Hepatocyte (in vitro differentiated cells): ENCODE measurements at regions not wholly inside any gene's neighbourhood (a gene's known extent, or its start where the extent isn't known, plus 50 kb on each side); places are given as distances from the start of the nearest gene placed in this dataset.
"Not testable (repeated sequence)": the region's sequence is repeated elsewhere in the genome, so short reads cannot be mapped to it uniquely, and the experiment has no call there.

ENCODE experiments used
- DNase-seq: peaks from one replicate; pipeline ENCODE4 v3.0.0-alpha.2; 2016; ENCODE audit warnings: low spot score
- H2AFZ ChIP-seq: fragments of 200-600 bp; sonication (generic); 2 replicates; pipeline ENCODE4 v1.6.0; 2016; ENCODE audit warnings: antibody characterized with exemption, mild to moderate bottlenecking
- H3K27ac ChIP-seq: fragments of 200-600 bp; sonication (generic); 2 replicates; pipeline ENCODE4 v1.5.1; 2016; ENCODE audit warnings: mild to moderate bottlenecking
- H3K27me3 ChIP-seq: fragments of 200-600 bp; sonication (generic); 2 replicates; pipeline ENCODE4 v1.6.1; 2016
- H3K36me3 ChIP-seq: fragments of 200-600 bp; sonication (generic); replicated peaks from 2 replicates; pipeline ENCODE4 v1.5.1; 2016; ENCODE audit warnings: low read depth; ENCODE audit not compliant: insufficient read depth
- H3K4me1 ChIP-seq: fragments of 200-600 bp; sonication (generic); 2 replicates; pipeline ENCODE4 v1.5.1; 2016; ENCODE audit warnings: mild to moderate bottlenecking, moderate library complexity; ENCODE audit not compliant: insufficient read depth
- H3K4me2 ChIP-seq: fragments of 200-600 bp; sonication (generic); 2 replicates; pipeline ENCODE4 v1.6.0; 2016
- H3K4me3 ChIP-seq: fragments of 200-600 bp; sonication (generic); 2 replicates; pipeline ENCODE4 v1.5.1; 2016; ENCODE audit warnings: mild to moderate bottlenecking
- H3K79me2 ChIP-seq: fragments of 200-600 bp; sonication (generic); 2 replicates; pipeline ENCODE4 v1.6.0; 2017; ENCODE audit warnings: mild to moderate bottlenecking
- H3K9me2 ChIP-seq: fragments of 200-600 bp; sonication (generic); replicated peaks from 2 replicates; pipeline ENCODE4 v1.6.0; 2017; ENCODE audit warnings: mild to moderate bottlenecking; ENCODE audit not compliant: insufficient read depth
- H3K9me3 ChIP-seq: fragments of 200-600 bp; sonication (generic); 2 replicates; pipeline ENCODE4 v1.5.1; 2016; ENCODE audit warnings: low read depth, mild to moderate bottlenecking
- H4K20me1 ChIP-seq: fragments of 200-600 bp; sonication (generic); 2 replicates; pipeline ENCODE4 v1.6.0; 2016; ENCODE audit warnings: mild to moderate bottlenecking; ENCODE audit not compliant: insufficient read depth, poor library complexity, severe bottlenecking
- EZH2 ChIP-seq: fragments of 200-600 bp; sonication (generic); IDR thresholded peaks from 2 replicates; pipeline ENCODE4 v1.6.1; 2016; ENCODE audit warnings: antibody characterized with exemption, mild to moderate bottlenecking, borderline replicate concordance
- EZH2phosphoT487 ChIP-seq: fragments of 200-600 bp; sonication (generic); IDR thresholded peaks from one replicate; pipeline ENCODE4 v1.6.1; 2018; ENCODE audit warnings: antibody characterized with exemption, mild to moderate bottlenecking, low read depth, moderate library complexity; ENCODE audit not compliant: unreplicated experiment, severe bottlenecking
- WGBS: methylation state at CpG from one replicate; pipeline ENCODE4 v1.1.6; 2016; ENCODE audit warnings: low lambda C conversion rate; ENCODE audit errors: missing lambda C conversion rate; 5-methylcytosine and 5-hydroxymethylcytosine counted together
- TF ChIP-seq, protein P1 (sequence below): fragments of 200-600 bp; sonication (generic); IDR thresholded peaks from 2 replicates; pipeline ENCODE4 v1.5.1; 2016; ENCODE audit warnings: antibody characterized with exemption, mild to moderate bottlenecking; ENCODE audit not compliant: poor library complexity

DNA sequence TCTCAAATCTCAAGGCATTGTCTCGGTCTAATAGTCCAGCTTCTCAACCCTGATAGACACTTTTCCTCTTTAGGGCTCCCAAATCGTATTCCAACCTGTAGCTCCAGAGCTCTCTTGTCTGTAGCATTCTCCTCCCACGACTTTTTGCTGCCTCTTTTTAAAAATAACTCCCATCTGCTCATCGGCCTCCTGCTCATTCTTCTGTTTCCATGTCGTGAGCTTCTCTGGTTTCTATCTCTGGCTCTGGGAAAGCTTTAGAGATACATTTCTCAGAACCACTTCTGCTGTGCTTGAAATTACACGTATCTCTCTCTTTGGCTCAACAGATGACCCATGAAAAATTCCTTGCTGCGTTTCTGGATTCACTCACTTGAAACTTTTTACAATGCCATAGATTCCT, 609.6 kb upstream of the C16orf82 start:
- WGBS, result 52% methylated on average over 7 of the region's 7 CpGs
- Histone ChIP-seq H3K4me1 (no peaks in the 10 kb centered on the region), H3K4me3 (no peak overlapping the region), H3K79me2 (no peaks in the 10 kb centered on the region), H3K27me3 (no peaks in the 10 kb centered on the region), H4K20me1 (no peaks in the 10 kb centered on the region), H2AFZ (no peak overlapping the region), H3K9me2 (no peaks in the 10 kb centered on the region), H3K4me2 (no peak overlapping the region), H3K36me3 (no peaks in the 10 kb centered on the region), H3K27ac (no peak overlapping the region), H3K9me3 (no peaks in the 10 kb centered on the region)
- TF ChIP-seq EZH2 (no peak), EZH2phosphoT487 (no peak)
- TF ChIP-seq, protein P1, sequence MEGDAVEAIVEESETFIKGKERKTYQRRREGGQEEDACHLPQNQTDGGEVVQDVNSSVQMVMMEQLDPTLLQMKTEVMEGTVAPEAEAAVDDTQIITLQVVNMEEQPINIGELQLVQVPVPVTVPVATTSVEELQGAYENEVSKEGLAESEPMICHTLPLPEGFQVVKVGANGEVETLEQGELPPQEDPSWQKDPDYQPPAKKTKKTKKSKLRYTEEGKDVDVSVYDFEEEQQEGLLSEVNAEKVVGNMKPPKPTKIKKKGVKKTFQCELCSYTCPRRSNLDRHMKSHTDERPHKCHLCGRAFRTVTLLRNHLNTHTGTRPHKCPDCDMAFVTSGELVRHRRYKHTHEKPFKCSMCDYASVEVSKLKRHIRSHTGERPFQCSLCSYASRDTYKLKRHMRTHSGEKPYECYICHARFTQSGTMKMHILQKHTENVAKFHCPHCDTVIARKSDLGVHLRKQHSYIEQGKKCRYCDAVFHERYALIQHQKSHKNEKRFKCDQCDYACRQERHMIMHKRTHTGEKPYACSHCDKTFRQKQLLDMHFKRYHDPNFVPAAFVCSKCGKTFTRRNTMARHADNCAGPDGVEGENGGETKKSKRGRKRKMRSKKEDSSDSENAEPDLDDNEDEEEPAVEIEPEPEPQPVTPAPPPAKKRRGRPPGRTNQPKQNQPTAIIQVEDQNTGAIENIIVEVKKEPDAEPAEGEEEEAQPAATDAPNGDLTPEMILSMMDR, result no peak
- DNase-seq, result no peak

DNA sequence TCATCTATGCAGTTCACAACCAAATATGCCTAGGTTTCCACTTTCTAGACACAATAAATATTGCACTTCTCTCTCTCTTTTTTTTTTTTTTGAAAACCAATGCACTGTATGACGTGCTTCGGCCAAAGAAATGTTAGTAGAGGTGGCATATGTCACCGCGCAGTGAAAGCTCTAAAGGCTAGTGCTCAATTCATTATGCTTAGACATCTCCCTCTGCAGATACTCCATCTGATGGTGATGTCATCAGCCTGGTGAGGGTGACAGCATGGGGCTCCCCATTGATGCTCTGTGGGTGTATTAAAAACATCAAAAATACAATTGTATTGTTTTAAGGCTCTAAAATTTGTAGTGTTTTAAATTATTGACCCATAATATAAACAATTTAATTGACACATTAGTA, 608.8 kb upstream of the C16orf82 start:
- DNase-seq, result no peak
- no peaks in the 10 kb centered on the region for H4K20me1 ChIP-seq
- no peak overlapping the region for H2AFZ ChIP-seq
- H3K4me1 ChIP-seq, result no peaks in the 10 kb centered on the region
- H3K79me2 ChIP-seq, result no peaks in the 10 kb centered on the region
- no peaks in the 10 kb centered on the region for H3K36me3 ChIP-seq
- no peak overlapping the region for H3K27ac ChIP-seq
- H3K4me3 ChIP-seq, result no peak overlapping the region
- no peaks in the 10 kb centered on the region for H3K9me2 ChIP-seq
- H3K27me3 ChIP-seq, result no peaks in the 10 kb centered on the region
- H3K9me3 ChIP-seq, result no peaks in the 10 kb centered on the region
- WGBS, result 93% methylated on average over 4 of the region's 4 CpGs
- H3K4me2 ChIP-seq, result no peak overlapping the region
- TF ChIP-seq EZH2phosphoT487 (no peak), EZH2 (no peak)
- TF ChIP-seq, protein P1, result no peak

DNA sequence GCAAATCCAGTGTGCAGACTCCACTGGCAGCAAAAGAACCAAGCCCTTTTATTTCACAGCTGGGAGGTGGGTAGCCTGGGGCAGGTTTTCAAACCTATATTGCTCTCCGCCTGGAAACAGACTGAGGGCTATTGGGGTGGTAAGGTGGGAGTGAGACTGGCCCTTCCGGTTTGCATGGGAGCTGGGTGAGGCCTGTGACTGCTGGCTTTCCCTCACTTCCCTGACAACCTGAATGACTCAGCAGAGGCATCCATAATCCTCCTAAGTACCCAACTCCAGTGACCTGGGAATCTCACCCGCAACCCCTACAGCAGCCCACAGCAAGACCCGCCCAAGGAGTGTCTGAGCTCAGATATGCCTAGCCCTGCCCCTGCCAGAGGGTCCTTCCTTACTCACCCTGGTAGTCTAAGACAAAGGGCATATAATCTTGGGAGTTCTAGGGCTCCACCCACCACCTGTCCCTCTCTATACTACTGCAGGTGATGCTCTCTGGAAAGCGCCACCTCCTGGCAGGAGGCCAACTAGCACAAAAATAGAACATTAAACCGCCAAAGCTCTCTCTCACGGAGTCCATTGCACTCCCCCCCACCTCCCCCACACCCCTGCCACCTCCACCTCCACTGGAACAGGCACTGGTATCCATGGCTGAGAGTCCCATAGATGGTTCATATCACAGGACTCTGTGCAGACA, 602.0 kb upstream of the C16orf82 start:
- Histone ChIP-seq H4K20me1 (no peaks in the 10 kb centered on the region), H3K27me3 (no peaks in the 10 kb centered on the region), H3K9me2 (no peaks in the 10 kb centered on the region), H3K4me3 (no peak overlapping the region), H3K9me3 (no peaks in the 10 kb centered on the region), H3K4me2 (no peak overlapping the region), H3K79me2 (no peaks in the 10 kb centered on the region), H3K27ac (no peak overlapping the region), H3K4me1 (no peaks in the 10 kb centered on the region), H3K36me3 (no peaks in the 10 kb centered on the region), H2AFZ (no peak overlapping the region)
- TF ChIP-seq EZH2phosphoT487 (no peak), EZH2 (no peak)
- TF ChIP-seq, protein P1, result no peak
- DNase-seq, result no peak
- 84% methylated on average over 7 of the region's 7 CpGs for whole genome bisulfite sequencing

DNA sequence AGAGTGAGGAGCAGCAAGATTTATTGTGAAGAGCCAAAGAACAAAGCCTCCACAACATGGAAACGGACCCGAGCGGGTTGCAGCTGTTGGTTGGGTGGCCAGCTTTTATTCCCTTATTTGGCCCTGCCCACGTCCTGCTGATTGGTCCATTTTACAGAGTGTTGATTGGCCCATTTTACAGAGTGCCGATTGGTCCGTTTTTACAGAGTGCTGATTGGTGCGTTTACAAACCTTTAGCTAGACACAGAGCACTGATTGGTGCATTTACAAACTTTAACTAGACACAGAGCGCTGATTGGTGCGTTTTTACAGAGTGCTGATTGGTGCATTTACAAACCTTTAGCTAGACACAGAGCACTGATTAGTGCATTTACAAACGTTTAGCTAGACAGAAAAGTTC, 592.3 kb upstream of the C16orf82 start:
- H3K27ac ChIP-seq, H3K27me3 ChIP-seq, H2AFZ ChIP-seq, H3K4me3 ChIP-seq, H3K9me3 ChIP-seq, H3K79me2 ChIP-seq, DNase-seq, H3K4me2 ChIP-seq, H3K9me2 ChIP-seq, H3K36me3 ChIP-seq, H3K4me1 ChIP-seq, H4K20me1 ChIP-seq: not testable (repeated sequence)
- WGBS, result 89% methylated on average over 10 of the region's 10 CpGs
